ENCODE measurements at regions not wholly inside any gene's neighbourhood (a gene's known extent, or its start where the extent isn't known, plus 50 kb on each side); places are given as distances from the start of the nearest gene placed in this dataset.

GRCh38 chr2:180307096-180307495, 300.0 kb upstream of the CWC22 start:
- no peak overlapping the region for H3K27ac ChIP-seq (ENCODE audit: low read depth, low read length)
- DNase-seq, result no peak

GRCh38 chr2:180306346-180306745, 299.2 kb upstream of the CWC22 start:
- no peak overlapping the region for H3K4me3 Mint-ChIP-seq
- 86% methylated on average over 2 of the region's 2 CpGs; no CpG with 5 or more reads in 1 of the 2 experiments for WGBS, 2 experiments (ENCODE audit: insufficient coverage in 1 of 2, insufficient read length in 1 of 2)
- TF ChIP-seq CTCF (conservative IDR thresholded peaks at IDR 0.05), result no peak

More at GRCh38 chr2:180307096-180307495, 300.0 kb upstream of the CWC22 start:
- H3K9ac ChIP-seq (ENCODE audit: extremely low read depth, low read length, poor library complexity, severe bottlenecking), result no peak overlapping the region
- no peaks in the 10 kb centered on the region for H3K27me3 Mint-ChIP-seq (ENCODE audit: insufficient read depth)
- H3K36me3 Mint-ChIP-seq (ENCODE audit: low read depth), result no peaks in the 10 kb centered on the region
- 100% methylated on average over 1 of the region's 1 CpG; no CpG with 5 or more reads in 1 of the 2 experiments for WGBS, 2 experiments (ENCODE audit: insufficient coverage in 1 of 2, insufficient read length in 1 of 2)
- H3K4me3 Mint-ChIP-seq, result no peak overlapping the region
- H3K27ac Mint-ChIP-seq, result no peak overlapping the region
- H3K4me1 ChIP-seq (ENCODE audit: control insufficient read depth, insufficient read depth, low read length), result no peaks in the 10 kb centered on the region
- H3K9me3 Mint-ChIP-seq, result peaks cover 3% of the 10 kb centered on the region
- H3K9me3 ChIP-seq (ENCODE audit: control insufficient read depth, low read length), result no peaks in the 10 kb centered on the region
- no peaks in the 10 kb centered on the region for H3K36me3 ChIP-seq (ENCODE audit: control insufficient read depth, insufficient read depth, low read length)
- H3K27me3 ChIP-seq (ENCODE audit: control insufficient read depth, insufficient read depth, low read length, poor library complexity, severe bottlenecking), result no peaks in the 10 kb centered on the region
- no peaks in the 10 kb centered on the region for H3K4me1 Mint-ChIP-seq
- no peak overlapping the region for H3K4me3 ChIP-seq (ENCODE audit: low read length)
- TF ChIP-seq CTCF (conservative IDR thresholded peaks at IDR 0.05), result no peak

GRCh38 chr2:180291552-180292421, 284.7 kb upstream of the CWC22 start:
- H3K36me3 Mint-ChIP-seq (ENCODE audit: low read depth), result no peaks in the 10 kb centered on the region
- peak; percentile 39 for DNase-seq
- H3K9me3 Mint-ChIP-seq, result peaks cover 4% of the 10 kb centered on the region
- no peaks in the 10 kb centered on the region for H3K4me1 ChIP-seq (ENCODE audit: control insufficient read depth, insufficient read depth, low read length)
- H3K27me3 ChIP-seq (ENCODE audit: control insufficient read depth, insufficient read depth, low read length, poor library complexity, severe bottlenecking), result no peaks in the 10 kb centered on the region
- no peak for TF ChIP-seq CTCF (conservative IDR thresholded peaks at IDR 0.05)
- H3K27me3 Mint-ChIP-seq (ENCODE audit: insufficient read depth), result no peaks in the 10 kb centered on the region
- H3K36me3 ChIP-seq (ENCODE audit: control insufficient read depth, insufficient read depth, low read length), result no peaks in the 10 kb centered on the region
- no peak overlapping the region for H3K27ac Mint-ChIP-seq
- no peak overlapping the region for H3K27ac ChIP-seq (ENCODE audit: low read depth, low read length)
- H3K9me3 ChIP-seq (ENCODE audit: control insufficient read depth, low read length), result no peaks in the 10 kb centered on the region
- WGBS, 2 experiments (ENCODE audit: insufficient coverage in 1 of 2, insufficient read length in 1 of 2), result 89 to 93% methylated on average over 5 to 6 of the region's 6 CpGs
- H3K4me3 Mint-ChIP-seq, result no peak overlapping the region
- H3K4me3 ChIP-seq (ENCODE audit: low read length), result no peak overlapping the region
- no peak overlapping the region for H3K9ac ChIP-seq (ENCODE audit: extremely low read depth, low read length, poor library complexity, severe bottlenecking)
- peaks cover 8% of the 10 kb centered on the region for H3K4me1 Mint-ChIP-seq

More at GRCh38 chr2:180306346-180306745, 299.2 kb upstream of the CWC22 start:
- Histone ChIP-seq H3K4me1 (ENCODE audit: control insufficient read depth, insufficient read depth, low read length) (no peaks in the 10 kb centered on the region), H3K27ac (ENCODE audit: low read depth, low read length) (no peak overlapping the region), H3K36me3 (ENCODE audit: control insufficient read depth, insufficient read depth, low read length) (no peaks in the 10 kb centered on the region), H3K9ac (ENCODE audit: extremely low read depth, low read length, poor library complexity, severe bottlenecking) (no peak overlapping the region), H3K27me3 (ENCODE audit: control insufficient read depth, insufficient read depth, low read length, poor library complexity, severe bottlenecking) (no peaks in the 10 kb centered on the region), H3K4me3 (ENCODE audit: low read length) (no peak overlapping the region), H3K9me3 (ENCODE audit: control insufficient read depth, low read length) (no peaks in the 10 kb centered on the region)
- Mint-ChIP-seq H3K9me3 (peaks cover 10% of the 10 kb centered on the region), H3K4me1 (no peaks in the 10 kb centered on the region), H3K27ac (no peak overlapping the region), H3K27me3 (ENCODE audit: insufficient read depth) (no peaks in the 10 kb centered on the region), H3K36me3 (ENCODE audit: low read depth) (no peaks in the 10 kb centered on the region)
- DNase-seq, result no peak
